SK-N-SH treated with all-trans-retinoic acid at 6 μM for 48 hours (cell line): ENCODE measurements at regions not wholly inside any gene's neighbourhood (a gene's known extent, or its start where the extent isn't known, plus 50 kb on each side); places are given as distances from the start of the nearest gene placed in this dataset.

ENCODE experiments used
- GLIS3 ChIP-seq: fragments of 250-450 bp; sonication (Bioruptor Pico); IDR thresholded peaks from 2 replicates; pipeline ENCODE4 v1.5.0; 2020; ENCODE audit warnings: mild to moderate bottlenecking, moderate library complexity
- OSR1 ChIP-seq: fragments of 250-450 bp; sonication (Bioruptor Pico); IDR thresholded peaks from 2 replicates; pipeline ENCODE4 v1.8.0; 2022; ENCODE audit warnings: moderate library complexity, mild to moderate bottlenecking, inconsistent platforms
- PATZ1 ChIP-seq: fragments of 250-450 bp; sonication (Bioruptor Pico); IDR thresholded peaks from 2 replicates; pipeline ENCODE4 v1.8.0; 2020; ENCODE audit warnings: mild to moderate bottlenecking, moderate library complexity, borderline replicate concordance
- SNAI2 ChIP-seq: fragments of 250-450 bp; sonication (Bioruptor Pico); IDR thresholded peaks from 2 replicates; pipeline ENCODE4 v1.5.0; 2020; ENCODE audit warnings: mild to moderate bottlenecking, moderate library complexity

- TF ChIP-seq GLIS3 (CRISPR knock-in tag) (no peak), PATZ1 (no peak), SNAI2 (CRISPR knock-in tag) (no peak), OSR1 (CRISPR knock-in tag) (no peak)
Observed at GRCh38 chr12:123034022-123034541, 53.6 kb downstream of the ARL6IP4 start.
